CMK (cell line): ENCODE measurements at regions not wholly inside any gene's neighbourhood (a gene's known extent, or its start where the extent isn't known, plus 50 kb on each side); places are given as distances from the start of the nearest gene placed in this dataset.

Source experiments
- DNase-seq: peaks from one replicate; pipeline ENCODE4 v3.0.0-alpha.2; 2010; ENCODE audit warnings: low read depth

DNA sequence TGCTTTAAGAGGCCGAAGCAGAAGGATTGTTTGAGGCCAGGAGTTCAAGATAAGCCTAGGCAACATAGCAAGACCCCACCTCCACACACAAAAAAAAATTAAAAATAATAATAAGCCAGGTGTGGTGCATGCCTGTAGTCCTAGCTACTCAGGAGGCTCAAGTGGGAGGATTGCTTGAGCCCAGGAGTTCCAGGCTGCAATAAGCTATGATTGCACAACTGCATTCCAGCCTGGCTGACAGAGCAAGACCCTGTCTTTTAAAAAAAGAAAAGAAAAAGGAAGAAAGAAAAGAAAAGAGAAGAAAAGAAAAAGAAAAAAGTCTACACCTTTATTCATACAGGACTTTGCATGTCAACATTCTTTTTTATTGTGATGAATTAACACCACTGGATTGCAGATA lies 2125.8 kb downstream of the MAT2B start:
- no peak for DNase-seq

DNA sequence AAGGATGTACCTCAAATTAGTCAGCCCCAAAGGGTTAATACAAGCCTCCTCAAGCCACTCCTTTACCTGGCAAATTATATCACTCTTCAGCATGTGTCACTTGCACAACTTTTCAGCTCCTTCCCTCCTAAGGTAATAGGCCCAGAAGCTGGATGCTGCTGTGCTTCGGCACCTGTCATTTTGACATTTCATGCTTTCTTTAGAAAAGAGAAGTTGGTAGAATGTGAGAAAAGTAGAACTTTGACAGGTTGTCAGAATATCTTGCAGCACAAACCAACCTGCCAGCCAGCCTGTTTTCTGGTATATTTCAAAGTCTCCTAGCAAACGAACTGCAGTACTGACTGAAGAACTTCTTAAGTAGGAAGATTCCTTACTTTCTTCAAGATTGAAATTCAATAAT lies 2136.9 kb downstream of the MAT2B start:
- no peak for DNase-seq

DNA sequence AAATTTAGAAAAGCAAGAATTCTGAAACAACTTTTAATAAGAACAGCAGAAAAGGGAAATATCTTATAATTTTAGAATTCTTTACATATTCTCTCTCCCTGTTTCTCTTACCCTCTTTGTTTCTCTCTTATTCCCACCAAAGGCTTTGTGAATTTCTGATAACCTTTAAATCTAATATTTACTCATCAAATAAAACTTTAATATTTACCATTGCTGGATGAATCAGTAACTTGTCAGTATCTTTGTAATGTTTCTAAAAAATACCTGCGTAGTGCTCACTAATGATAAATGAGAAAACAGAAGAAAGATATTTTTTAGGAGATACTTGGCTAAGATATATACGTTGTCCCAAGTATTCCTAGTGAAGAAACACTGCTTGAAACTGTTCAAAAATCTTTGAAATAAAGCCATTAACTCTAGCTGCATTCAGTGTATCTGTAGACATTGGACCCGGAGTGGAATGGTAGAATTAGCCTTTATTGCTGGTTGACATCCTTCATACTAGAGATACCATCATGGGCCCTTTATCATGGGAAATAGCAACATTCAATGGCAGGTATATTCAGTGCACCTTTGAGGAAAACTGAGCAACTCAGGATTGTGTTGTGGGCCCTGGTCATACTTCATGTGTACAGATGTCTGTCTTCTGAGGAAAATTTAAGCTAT lies 2160.4 kb downstream of the MAT2B start:
- no peak for DNase-seq

DNA sequence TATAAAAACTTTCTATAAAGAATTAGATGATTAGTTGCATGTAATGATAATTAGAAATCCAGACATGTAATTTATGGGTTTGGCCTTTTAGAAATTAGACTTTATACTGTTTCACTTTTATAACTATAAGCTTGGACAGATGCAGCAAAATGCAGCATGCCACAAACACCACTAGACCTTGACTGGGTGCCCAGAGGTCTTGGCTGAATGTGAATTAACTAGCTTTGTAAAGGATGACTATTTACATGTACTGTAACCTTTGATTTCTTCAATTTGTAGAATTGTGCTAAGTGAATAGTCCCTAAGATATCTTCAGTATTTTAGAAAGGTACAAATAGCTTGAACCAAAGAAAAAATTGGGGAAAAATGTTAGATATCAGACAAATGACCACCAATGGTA lies 2168.1 kb downstream of the MAT2B start:
- no peak for DNase-seq

DNA sequence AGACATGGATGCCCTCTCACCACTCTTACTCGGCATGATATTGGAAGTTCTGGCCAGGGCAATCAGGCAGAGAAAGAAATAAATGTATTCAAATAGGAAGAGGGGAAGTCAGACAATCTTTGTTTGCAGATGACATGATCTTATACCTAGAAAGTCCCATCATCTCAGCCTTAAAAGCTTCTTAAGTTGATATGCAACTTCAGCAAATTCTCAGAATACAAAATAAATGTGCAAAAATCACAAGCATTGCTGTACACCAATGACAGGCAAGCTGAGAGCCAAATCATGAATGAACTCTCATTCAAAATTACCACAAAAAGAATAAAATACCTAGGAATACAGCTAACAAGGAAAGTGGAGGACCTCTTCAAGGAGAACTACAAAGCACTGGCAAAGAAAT lies 2190.4 kb downstream of the MAT2B start:
- no peak for DNase-seq

DNA sequence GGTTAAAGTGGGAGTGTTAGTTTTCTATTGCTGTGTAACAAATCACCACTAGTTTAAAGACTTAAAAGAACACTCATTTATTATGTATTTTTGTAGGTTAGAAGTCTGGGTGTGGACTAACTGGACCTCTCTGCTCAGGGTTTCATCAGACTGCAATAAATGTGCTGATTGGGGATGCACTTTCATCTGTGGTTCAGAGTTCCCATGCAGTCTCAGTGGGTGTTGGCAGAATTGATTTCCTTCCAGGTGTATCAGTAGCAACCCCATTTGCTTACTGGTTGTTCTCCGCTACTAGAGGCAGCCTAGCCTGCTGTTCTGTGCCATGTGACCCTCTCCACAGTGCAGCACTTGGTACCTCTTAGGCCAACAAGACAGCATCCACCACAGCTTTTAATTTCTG lies 2200.5 kb downstream of the MAT2B start:
- no peak for DNase-seq

DNA sequence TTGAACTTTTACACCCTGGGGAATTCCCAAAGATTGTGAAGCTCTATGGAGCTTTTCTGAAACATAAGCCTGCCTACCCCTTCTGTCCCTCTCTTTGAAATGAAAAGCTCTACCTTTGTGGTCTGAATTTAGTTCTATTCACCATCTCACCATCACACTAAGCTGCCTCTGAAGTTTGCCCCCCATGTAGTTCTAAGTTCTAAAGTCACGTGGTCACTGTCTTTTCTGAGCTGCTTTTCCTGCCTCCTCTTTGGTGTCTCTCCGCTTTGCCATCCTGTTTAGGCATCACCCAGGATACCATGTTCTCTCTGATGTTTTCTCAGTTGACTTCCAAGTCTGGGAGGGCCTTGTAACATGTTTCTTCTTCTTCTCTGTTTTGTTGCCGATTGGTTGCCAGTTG lies 2206.6 kb downstream of the MAT2B start:
- DNase-seq = no peak

DNA sequence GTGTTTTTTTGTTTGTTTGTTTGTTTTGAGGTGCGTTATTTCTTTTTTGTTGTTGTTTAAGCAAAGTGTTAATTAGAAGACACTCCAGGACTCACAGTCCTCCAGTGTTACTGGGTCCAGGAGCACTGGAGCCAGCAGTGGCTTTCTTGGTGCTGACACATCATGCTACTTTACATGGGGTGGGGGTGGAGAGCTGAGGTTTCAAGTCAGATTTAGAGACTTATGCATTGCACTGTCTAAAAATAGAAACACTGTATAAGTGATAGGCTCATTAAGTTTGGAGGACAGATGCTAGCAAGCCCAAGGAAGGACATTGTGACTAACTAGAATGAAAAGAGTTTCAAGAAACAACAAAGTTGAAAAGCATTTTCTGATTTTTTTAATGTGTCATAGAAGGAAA lies 2209.2 kb downstream of the MAT2B start:
- DNase-seq = no peak

DNA sequence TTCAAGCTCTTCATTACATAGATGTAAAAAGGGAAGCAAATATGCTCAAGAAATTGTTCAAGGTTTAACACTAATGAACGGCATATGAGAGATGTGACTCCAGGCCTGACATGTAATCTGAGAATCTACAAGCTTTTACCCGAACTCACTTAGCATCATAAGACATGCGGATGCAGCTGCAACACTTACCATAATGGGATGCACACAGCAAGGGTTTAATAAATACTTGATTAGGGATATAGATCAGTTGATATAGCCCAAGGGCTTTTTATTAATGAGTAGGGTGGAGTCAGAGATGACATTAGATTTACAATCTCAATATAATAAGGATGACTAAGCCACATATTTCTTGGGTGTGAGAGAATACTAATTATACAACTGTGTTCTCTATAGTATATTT lies 2215.5 kb downstream of the MAT2B start:
- no peak for DNase-seq

DNA sequence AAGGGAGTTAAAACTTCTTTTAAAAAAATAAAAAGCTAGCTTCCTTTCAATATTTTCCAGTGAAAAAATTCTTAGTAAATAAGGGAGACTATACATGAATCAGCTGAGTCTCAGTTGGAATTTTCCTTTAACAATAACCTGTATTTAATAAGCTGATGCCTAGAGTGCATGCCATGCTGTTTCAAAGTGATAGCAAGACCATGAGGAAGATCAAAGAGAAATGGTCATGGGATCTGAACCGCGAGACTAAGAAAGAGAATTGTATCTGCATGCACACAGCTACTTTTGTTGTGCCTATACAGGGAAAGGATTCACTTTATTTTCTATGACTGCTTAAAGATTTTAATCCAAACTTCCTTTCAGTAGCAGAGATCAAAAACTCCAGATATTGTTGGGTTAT lies 2217.0 kb downstream of the MAT2B start:
- DNase-seq = no peak

DNA sequence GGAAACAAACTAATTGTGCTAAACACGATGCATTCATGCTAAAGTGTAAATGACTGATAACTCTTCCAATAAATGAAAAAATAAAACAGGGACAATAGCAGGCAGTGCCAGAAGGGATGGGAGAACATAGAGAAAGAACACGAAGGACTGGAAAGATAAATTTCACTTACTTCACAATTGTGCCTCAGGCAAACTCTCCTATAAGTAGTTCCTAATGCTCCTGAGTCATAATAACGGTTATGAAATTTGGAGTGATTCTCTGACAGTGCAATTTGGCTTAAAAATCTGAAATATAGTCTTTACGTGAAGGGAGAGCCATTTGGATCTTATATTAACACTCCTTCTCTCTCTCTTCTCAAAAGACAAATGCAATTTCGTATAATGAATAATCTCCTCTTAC lies 2218.5 kb downstream of the MAT2B start:
- DNase-seq = no peak

DNA sequence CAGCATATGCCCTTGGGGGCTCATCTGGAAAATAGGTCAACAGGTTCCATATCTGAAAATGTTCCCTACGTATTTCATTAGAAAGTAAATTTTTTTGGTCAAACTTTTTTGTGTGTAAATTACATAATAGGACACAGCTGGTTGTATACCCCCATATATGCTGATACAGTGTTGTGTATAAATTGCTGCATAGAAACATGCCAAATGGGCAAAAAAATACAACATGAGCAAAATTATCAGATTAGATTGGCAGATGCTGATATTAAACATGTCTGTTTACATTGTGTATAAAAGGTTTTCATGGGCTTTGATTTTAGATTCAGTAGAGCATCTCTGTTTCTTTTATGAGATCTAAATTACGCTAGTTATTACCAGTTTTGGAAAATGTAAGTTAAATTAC lies 2223.0 kb downstream of the MAT2B start:
- DNase-seq = no peak

DNA sequence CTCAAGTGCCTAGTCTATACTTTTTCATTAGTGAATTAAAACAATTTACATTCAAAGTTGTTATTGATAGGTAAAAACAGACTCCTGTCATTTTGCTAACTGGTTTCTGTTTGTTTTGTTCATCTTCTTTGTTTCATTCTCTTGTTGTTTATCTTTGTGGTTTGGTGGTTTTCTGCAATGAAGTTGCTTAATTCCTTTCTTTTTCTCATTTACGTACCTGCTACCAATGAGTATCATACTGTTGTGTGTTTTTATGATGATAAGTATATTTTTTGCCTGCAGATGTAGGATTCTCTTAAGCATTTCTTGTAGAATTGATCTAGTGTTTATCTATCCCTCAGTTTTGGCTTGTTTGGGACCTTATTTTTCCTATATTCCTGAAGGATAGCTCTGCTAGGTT lies 2230.0 kb downstream of the MAT2B start:
- DNase-seq = no peak

DNA sequence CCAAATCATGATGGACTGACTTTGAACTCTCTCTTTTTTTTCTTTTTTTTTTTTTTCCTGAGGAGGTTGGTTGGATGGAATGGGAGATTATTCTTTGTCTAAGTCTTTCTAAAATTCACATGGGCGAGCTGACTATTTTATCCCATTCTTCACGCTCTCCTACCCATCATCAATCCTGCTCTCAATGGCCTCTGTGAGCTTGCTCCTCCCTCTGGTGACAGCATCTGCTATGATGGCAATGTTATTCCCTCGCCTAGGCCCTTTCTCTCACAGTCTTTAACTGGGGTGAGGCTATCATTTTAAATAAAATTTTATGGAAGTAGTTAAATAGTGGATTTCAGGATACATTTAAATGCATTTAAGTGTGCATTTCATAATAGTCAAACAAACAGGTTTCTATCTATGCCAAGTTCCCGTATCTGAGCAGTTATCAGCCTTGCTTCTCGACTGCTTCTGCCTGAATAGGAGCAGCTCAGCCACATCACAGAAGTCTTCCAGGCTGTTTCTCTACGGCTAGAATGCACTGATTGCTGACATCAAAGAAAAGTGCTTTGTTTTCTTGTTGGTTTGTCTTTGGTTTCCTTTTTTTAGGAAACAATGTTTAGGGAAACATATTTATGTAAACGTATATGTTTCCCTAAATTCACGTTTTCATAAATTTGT lies 2233.8 kb downstream of the MAT2B start:
- DNase-seq = no peak

DNA sequence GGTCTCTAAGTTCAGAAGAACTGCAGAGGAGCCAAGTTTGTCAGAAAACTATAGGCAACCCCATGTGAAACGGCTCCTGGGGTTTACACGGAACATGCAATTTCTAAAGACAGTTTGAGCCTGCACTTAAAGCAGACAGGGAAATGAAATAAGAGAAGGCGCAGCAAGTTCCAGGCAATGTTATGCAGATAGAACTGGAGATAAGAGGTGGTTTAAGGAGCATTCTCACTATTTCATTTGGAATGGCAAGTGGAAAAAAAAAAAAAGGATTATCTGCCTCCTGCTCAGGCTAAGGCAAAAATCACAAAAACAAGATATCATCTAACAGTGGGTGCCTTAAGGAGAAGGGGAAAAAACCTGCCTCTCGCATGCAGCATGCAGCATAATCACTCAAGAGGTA lies 2252.4 kb downstream of the MAT2B start:
- DNase-seq = no peak

DNA sequence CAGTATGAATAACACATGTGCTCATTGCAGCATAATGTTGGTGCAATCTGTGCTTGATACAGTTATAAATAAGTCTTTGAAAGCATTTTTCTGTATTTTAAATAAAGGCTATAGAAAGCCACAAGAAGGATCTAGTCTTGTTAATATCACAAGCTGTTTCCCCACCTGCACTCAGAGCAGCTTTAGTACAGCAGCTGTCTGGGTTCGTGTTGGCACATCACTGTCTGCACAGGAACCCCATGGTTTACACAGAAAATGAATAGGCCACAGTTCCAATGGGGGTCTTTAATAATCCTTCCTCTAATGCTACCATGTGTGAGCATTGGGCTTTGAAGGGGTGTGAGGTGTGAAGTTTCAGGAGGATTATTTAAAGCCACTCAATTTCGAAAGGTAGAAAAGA lies 2269.7 kb downstream of the MAT2B start:
- DNase-seq = no peak

DNA sequence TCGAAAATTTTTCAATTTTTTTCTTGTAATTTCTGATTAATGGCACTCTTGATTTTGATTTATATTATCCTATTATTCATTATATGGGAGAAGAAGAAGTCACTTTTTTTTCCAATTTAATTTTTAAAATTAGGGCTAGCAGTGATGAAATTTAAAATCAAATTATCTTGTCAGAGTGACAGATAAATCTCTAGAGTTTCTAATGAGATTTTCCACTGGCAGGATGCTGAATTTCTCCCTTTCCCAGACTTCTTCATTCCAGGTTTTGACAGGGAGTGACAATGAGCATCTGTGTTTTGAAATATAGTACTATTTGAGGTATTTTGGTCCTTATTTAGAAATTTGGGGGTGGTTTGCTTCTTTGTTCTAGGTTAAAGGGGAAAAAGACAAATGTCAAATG lies 2274.1 kb downstream of the MAT2B start:
- DNase-seq = no peak

DNA sequence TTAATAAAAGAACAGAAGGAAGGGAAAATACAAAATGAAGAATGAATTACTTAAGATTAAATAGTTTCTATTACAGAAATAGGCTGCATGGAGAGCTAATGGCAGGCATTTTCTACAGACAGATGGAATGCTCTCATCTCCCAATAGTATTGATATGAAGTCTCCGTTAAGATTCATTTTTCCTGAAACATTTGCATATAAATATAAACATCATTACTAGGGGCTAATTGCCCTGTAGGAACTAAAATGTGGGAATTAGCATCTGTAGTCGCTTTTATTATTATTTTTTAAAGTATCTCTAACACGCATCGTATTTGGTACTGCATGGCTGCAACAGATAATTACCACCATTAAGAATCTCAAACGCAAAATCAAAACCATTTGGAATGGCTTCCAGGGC lies 2275.5 kb downstream of the MAT2B start:
- DNase-seq = no peak

DNA sequence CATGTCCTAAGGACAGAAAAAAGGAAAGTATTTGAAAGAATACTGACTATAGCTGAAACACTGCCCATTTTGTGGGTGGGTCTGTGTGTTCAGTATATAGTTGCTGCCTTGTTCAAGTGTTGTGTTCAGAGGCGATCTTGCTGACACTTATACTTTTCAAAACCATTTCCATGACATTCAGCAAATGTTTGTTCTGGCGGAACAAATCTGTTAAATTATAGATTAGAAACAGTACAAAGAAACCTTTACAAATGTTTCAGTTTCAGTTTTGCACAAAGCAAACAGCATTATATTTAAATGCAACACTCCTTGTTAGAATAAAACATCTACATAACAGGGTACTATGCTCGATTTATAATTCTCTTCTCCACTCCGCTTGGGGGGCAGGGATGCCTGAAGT lies 2276.3 kb downstream of the MAT2B start:
- DNase-seq = no peak

DNA sequence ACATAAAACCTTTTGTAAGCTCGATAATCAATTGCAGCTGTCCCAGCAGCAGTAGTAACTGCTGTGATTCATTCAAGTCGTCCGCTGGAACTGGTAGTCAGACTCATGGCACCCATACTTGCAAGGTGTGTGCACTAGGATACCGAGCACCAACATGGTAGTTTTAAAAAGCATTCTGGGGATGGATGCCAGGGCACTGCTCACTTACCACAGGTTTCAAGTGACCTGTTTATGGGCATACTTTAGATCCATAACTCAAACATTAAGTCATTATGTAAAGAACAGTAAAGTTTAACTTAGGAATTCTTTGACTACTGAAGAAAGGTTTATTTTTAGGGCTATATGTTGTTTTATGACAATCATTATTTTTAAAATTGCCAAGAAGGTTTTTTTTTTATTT lies 2277.6 kb downstream of the MAT2B start:
- DNase-seq = no peak

DNA sequence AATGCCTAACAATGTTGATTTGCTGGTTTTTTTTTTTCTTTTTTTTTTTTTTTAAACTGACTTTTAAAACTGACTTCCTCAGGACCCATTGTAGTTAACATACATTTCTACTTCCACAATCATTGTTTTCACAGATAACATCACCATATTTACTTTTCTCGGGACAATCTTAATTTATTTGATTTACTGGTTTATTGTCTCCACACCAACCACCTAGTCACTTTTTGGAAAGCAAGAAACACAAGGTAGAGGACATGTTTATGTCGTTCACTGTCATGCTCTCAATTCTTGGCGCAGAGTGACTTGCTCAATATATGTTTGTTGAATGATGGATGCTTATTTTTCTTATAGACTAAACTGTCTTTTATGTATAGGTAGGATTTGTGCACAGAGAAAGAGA lies 2280.7 kb downstream of the MAT2B start:
- no peak for DNase-seq

DNA sequence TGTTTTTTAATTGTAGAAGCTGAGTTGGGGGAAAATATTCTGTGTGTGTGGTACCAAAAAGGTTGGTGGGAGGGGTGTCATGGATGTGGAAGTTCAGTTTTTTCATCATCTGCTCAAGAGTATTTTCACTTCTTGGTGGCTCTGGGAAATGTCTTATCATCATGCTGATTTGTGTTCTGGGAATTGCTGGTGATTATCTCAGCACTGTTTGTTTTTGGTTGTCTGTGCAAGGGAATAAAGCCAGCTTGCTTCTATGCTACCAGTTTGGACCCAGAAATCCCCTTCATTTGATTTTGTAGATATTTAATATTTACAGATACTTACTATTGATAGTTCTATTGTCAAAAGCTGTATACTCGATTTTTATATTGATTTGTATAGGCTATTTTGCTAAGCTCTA lies 2289.7 kb downstream of the MAT2B start:
- no peak for DNase-seq

DNA sequence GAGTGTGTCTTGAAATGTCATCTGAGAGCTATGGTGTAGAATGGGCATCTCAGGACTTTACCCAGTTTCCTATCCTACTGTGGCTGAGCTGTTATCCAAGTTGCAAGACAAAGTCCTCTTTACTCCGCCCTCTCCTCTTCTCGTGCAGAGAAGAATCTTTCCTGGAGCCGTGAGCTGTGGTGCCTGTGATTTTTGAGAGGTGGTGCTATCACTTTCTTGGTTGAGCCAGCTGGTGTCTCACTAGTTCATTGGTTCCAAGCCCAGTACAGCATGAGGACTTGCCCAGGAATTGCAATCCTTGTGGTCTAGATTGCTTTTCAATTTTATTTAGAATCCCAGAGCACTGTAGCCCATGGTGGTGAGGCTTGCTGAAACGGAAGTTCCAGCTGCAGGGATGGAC lies 2300.3 kb downstream of the MAT2B start:
- DNase-seq = no peak

DNA sequence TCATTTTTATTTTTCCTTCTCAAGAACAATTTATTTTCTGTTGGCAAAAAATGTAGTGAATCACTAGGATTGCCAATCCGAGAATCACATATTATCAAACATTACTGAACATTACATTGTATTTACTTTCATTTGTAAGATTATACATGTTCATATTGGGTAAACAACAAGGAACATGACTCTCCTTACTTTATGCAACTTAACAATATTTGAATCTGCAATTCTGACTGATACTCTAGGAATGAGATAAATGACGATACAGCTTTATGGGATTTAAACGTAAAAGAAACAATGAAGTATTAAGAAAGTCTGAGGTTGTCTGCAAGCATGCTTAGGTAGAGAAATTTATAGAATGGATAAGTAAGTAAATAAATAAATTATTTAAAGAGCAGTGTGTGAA lies 2302.9 kb downstream of the MAT2B start:
- DNase-seq = no peak
